Osteoblast (primary cell): ENCODE measurements at regions not wholly inside any gene's neighbourhood (a gene's known extent, or its start where the extent isn't known, plus 50 kb on each side); places are given as distances from the start of the nearest gene placed in this dataset.

Experiments
- DNase-seq: peaks from one replicate; pipeline ENCODE4 v3.0.0; 2011; ENCODE audit warnings: low spot score, mixed read lengths; ENCODE audit not compliant: insufficient read length; ENCODE audit errors: missing footprints
- H2AFZ ChIP-seq: 2 replicates; pipeline ENCODE4 v1.6.0; 2011; ENCODE audit warnings: mild to moderate bottlenecking, low read length
- H3K27ac ChIP-seq: 2 replicates; pipeline ENCODE4 v1.5.1; 2011; ENCODE audit warnings: mild to moderate bottlenecking, low read depth, low read length, moderate library complexity
- H3K27me3 ChIP-seq: 2 replicates; pipeline ENCODE4 v1.6.0; 2012; ENCODE audit warnings: mild to moderate bottlenecking, control low read depth, inconsistent platforms, low read length, moderate library complexity; ENCODE audit not compliant: insufficient read depth
- H3K36me3 ChIP-seq: 2 replicates; pipeline ENCODE4 v1.5.1; 2011; ENCODE audit warnings: mild to moderate bottlenecking, low read length, control low read depth, moderate library complexity; ENCODE audit not compliant: insufficient read depth
- H3K4me1 ChIP-seq: 2 replicates; pipeline ENCODE4 v1.5.1; 2011; ENCODE audit warnings: mild to moderate bottlenecking, low read length, control low read depth, moderate library complexity; ENCODE audit not compliant: insufficient read depth
- H3K4me2 ChIP-seq: 2 replicates; pipeline ENCODE4 v1.6.0; 2011; ENCODE audit warnings: mild to moderate bottlenecking, low read length; ENCODE audit not compliant: insufficient read depth
- H3K4me3 ChIP-seq: fragments of 200-600 bp; sonication (generic); 3 replicates; pipeline ENCODE4 v1.5.1; 2012; ENCODE audit warnings: mild to moderate bottlenecking, low read length, inconsistent platforms; ENCODE audit not compliant: insufficient read depth
- H3K79me2 ChIP-seq: 2 replicates; pipeline ENCODE4 v1.6.0; 2012; ENCODE audit warnings: mild to moderate bottlenecking, low read length, control low read depth, inconsistent platforms; ENCODE audit not compliant: insufficient read depth
- H3K9me3 ChIP-seq: 2 replicates; pipeline ENCODE4 v1.5.1; 2011; ENCODE audit warnings: low read depth, low read length, control low read depth
- H4K20me1 ChIP-seq: 2 replicates; pipeline ENCODE4 v1.6.0; 2012; ENCODE audit warnings: mild to moderate bottlenecking, low read length, control low read depth; ENCODE audit not compliant: insufficient read depth
- CTCF ChIP-seq: IDR thresholded peaks from 2 replicates; pipeline ENCODE4 v1.5.1; 2011; ENCODE audit warnings: mild to moderate bottlenecking, low read depth, low read length, moderate library complexity; ENCODE audit errors: extremely low read depth

GRCh38 chr5:118007262-118007661 lies 981.1 kb downstream of the DTWD2 start:
- peaks cover 3% of the 10 kb centered on the region for H3K9me3 ChIP-seq
- H3K36me3 ChIP-seq, result no peaks in the 10 kb centered on the region
- no peak overlapping the region for H3K4me3 ChIP-seq
- no peaks in the 10 kb centered on the region for H3K79me2 ChIP-seq
- H3K4me1 ChIP-seq, result no peaks in the 10 kb centered on the region
- no peaks in the 10 kb centered on the region for H3K27me3 ChIP-seq
- no peak for DNase-seq
- TF ChIP-seq CTCF, result no peak
- H2AFZ ChIP-seq, result no peak overlapping the region
- no peak overlapping the region for H3K27ac ChIP-seq
- H3K4me2 ChIP-seq, result no peak overlapping the region
- H4K20me1 ChIP-seq, result no peaks in the 10 kb centered on the region

- no peak overlapping the region for H3K27ac ChIP-seq
- H3K4me2 ChIP-seq, result no peak overlapping the region
- H4K20me1 ChIP-seq, result no peaks in the 10 kb centered on the region
- no peak overlapping the region for H3K4me3 ChIP-seq
- no peaks in the 10 kb centered on the region for H3K4me1 ChIP-seq
- no peak for DNase-seq
- no peak overlapping the region for H2AFZ ChIP-seq
- no peaks in the 10 kb centered on the region for H3K36me3 ChIP-seq
- H3K79me2 ChIP-seq, result no peaks in the 10 kb centered on the region
- H3K9me3 ChIP-seq, result peaks cover 3% of the 10 kb centered on the region
- TF ChIP-seq CTCF, result no peak
- H3K27me3 ChIP-seq, result no peaks in the 10 kb centered on the region
Measured at GRCh38 chr5:118006219-118006618, 982.1 kb downstream of the DTWD2 start.

- Histone ChIP-seq H3K27ac (no peak overlapping the region), H3K4me1 (no peaks in the 10 kb centered on the region), H3K9me3 (no peaks in the 10 kb centered on the region), H3K36me3 (no peaks in the 10 kb centered on the region), H2AFZ (no peak overlapping the region), H3K79me2 (no peaks in the 10 kb centered on the region), H3K4me2 (no peak overlapping the region), H3K27me3 (no peaks in the 10 kb centered on the region), H3K4me3 (no peak overlapping the region), H4K20me1 (no peaks in the 10 kb centered on the region)
- no peak for DNase-seq
- TF ChIP-seq CTCF, result no peak
Measured at GRCh38 chr5:117999939-118000549, 988.3 kb downstream of the DTWD2 start.

GRCh38 chr5:117982691-117983090 lies 1005.7 kb downstream of the DTWD2 start:
- Histone ChIP-seq H4K20me1 (no peaks in the 10 kb centered on the region), H3K27me3 (no peaks in the 10 kb centered on the region), H3K36me3 (no peaks in the 10 kb centered on the region), H3K4me3 (no peak overlapping the region), H3K4me1 (no peaks in the 10 kb centered on the region), H2AFZ (no peak overlapping the region), H3K79me2 (no peaks in the 10 kb centered on the region), H3K9me3 (peaks cover 3% of the 10 kb centered on the region), H3K4me2 (no peak overlapping the region), H3K27ac (no peak overlapping the region)
- no peak for DNase-seq
- TF ChIP-seq CTCF, result no peak
